B cell (primary cell): ENCODE measurements at regions not wholly inside any gene's neighbourhood (a gene's known extent, or its start where the extent isn't known, plus 50 kb on each side); places are given as distances from the start of the nearest gene placed in this dataset.

ENCODE experiments used
- ATAC-seq: fragments of 200-7000 bp; cut with Tn5 transposase; one replicate; pipeline ENCODE4 v1.10.0; 2021; ENCODE audit warnings: low read depth, mild to moderate bottlenecking, moderate number of reproducible peaks, moderate library complexity
- CTCF ChIA-PET: fragments of 350-600 bp; sonication (Branson Sonifier 250); formaldehyde crosslinking; loops from one replicate; lab custom pipeline; 2021; ENCODE audit warnings: antibody characterized with exemption, inconsistent platforms; lab: Charles Lee
- POLR2A ChIA-PET: fragments of 350-600 bp; sonication (Branson Sonifier 250); formaldehyde crosslinking; loops from one replicate; lab custom pipeline; 2021; ENCODE audit warnings: antibody characterized with exemption; lab: Charles Lee
- DNase-seq: peaks from one replicate; pipeline ENCODE4 v3.0.0; 2013
- H2AFZ ChIP-seq: 2 replicates; pipeline ENCODE4 v1.6.1; 2012; ENCODE audit warnings: mild to moderate bottlenecking, low read depth, low read length; ENCODE audit not compliant: insufficient read depth, poor library complexity, severe bottlenecking
- H3K27ac ChIP-seq, 2 donors: 1 replicate in 1 of 2; 2 replicates in 1 of 2; pipeline ENCODE4 v1.5.1; 2012 to 2013; ENCODE audit warnings: low read length in 2 of 2, mild to moderate bottlenecking in 2 of 2, moderate library complexity in 1 of 2
- H3K27me3 ChIP-seq, 4 experiments: fragments of 200-600 bp in 1 of 4; sonication (generic) in 1 of 4; replicated peaks in 1 of 4; 1 replicate in 2 of 4; 2 replicates in 2 of 4; pipeline versions ENCODE4 v1.6.1 to v1.7.0; 2013 to 2016; ENCODE audit warnings: low read length in 3 of 4, mild to moderate bottlenecking in 2 of 4, mixed read lengths in 1 of 4, moderate library complexity in 1 of 4; ENCODE audit not compliant: insufficient read depth in 4 of 4, control insufficient read depth in 3 of 4; ENCODE audit errors: control extremely low read depth in 1 of 4
- H3K36me3 ChIP-seq, 2 experiments: replicated peaks in 1 of 2; 1 replicate in 1 of 2; 2 replicates in 1 of 2; pipeline versions ENCODE4 v1.6.1 to v1.7.1; 2013; ENCODE audit warnings: low read length in 1 of 2; ENCODE audit not compliant: insufficient read depth in 2 of 2, control insufficient read depth in 1 of 2; ENCODE audit errors: control extremely low read depth in 1 of 2, extremely low read depth in 1 of 2
- H3K4me1 ChIP-seq, 2 donors: fragments of 200-600 bp in 1 of 2; sonication (generic) in 1 of 2; 1 replicate in 1 of 2; 2 replicates in 1 of 2; pipeline versions ENCODE4 v1.5.1 to v1.6.1; 2013 to 2017; ENCODE audit warnings: low read length in 2 of 2; ENCODE audit not compliant: control insufficient read depth in 2 of 2, insufficient read depth in 2 of 2
- H3K4me2 ChIP-seq: replicated peaks from 2 replicates; pipeline ENCODE3; 2012; ENCODE audit warnings: mild to moderate bottlenecking, low read depth, low read length; ENCODE audit not compliant: poor library complexity, severe bottlenecking
- H3K4me3 ChIP-seq, 5 experiments: fragments of 200-600 bp in 1 of 5; sonication (generic) in 1 of 5; 1 replicate in 3 of 5; 2 replicates in 2 of 5; pipeline versions ENCODE4 v1.5.1 to v1.7.0; 2011 to 2016; ENCODE audit warnings: low read length in 4 of 5, mild to moderate bottlenecking in 4 of 5, low read depth in 2 of 5, control low read depth in 1 of 5, moderate library complexity in 1 of 5; ENCODE audit not compliant: insufficient read depth in 1 of 5; ENCODE audit errors: control extremely low read depth in 1 of 5, extremely low read depth in 1 of 5
- H3K79me2 ChIP-seq: fragments of 200-600 bp; sonication (generic); one replicate; pipeline ENCODE4 v1.6.0; 2016; ENCODE audit warnings: low read length; ENCODE audit not compliant: control insufficient read depth, insufficient read depth
- H3K9ac ChIP-seq: fragments of 200-600 bp; sonication (generic); 2 replicates; pipeline ENCODE4 v1.6.1; 2017; ENCODE audit warnings: mild to moderate bottlenecking, low read length, moderate library complexity
- H3K9me3 ChIP-seq, 3 donors: one replicate each; pipeline versions ENCODE4 v1.6.1 to v1.7.1; 2013; ENCODE audit warnings: low read length in 2 of 3; ENCODE audit not compliant: control insufficient read depth in 2 of 3, insufficient read depth in 1 of 3; ENCODE audit errors: control extremely low read depth in 1 of 3
- H4K20me1 ChIP-seq: 2 replicates; pipeline ENCODE4 v1.6.0; 2012; ENCODE audit warnings: mild to moderate bottlenecking, low read length; ENCODE audit not compliant: insufficient read depth, control insufficient read depth, poor library complexity, severe bottlenecking
- H3K27ac Mint-ChIP-seq: one replicate; pipeline ENCODE4 v1.8.0; 2021; ENCODE audit warnings: mixed read lengths
- H3K27me3 Mint-ChIP-seq: one replicate; pipeline ENCODE4 v1.8.0; 2021; ENCODE audit warnings: mixed read lengths
- H3K4me1 Mint-ChIP-seq: one replicate; pipeline ENCODE4 v1.8.0; 2021; ENCODE audit warnings: mixed read lengths
- H3K4me3 Mint-ChIP-seq: one replicate; pipeline ENCODE4 v1.8.0; 2021; ENCODE audit warnings: mixed read lengths
- H3K9me3 Mint-ChIP-seq: one replicate; pipeline ENCODE4 v1.8.0; 2022; ENCODE audit warnings: mixed read lengths; ENCODE audit not compliant: insufficient read depth
- EZH2 ChIP-seq: IDR thresholded peaks from 2 replicates; pipeline ENCODE4 v1.6.1; 2012; ENCODE audit warnings: borderline replicate concordance, low read depth, mild to moderate bottlenecking, moderate library complexity, low read length; ENCODE audit not compliant: insufficient read depth, poor library complexity, severe bottlenecking
- WGBS: methylation state at CpG from one replicate; pipeline ENCODE4 v1.1.5; 2013; ENCODE audit warnings: missing lambda C conversion rate; ENCODE audit not compliant: insufficient coverage; 5-methylcytosine and 5-hydroxymethylcytosine counted together
- intact Hi-C: fragments of 100-400 bp; cut with micrococcal nuclease; formaldehyde crosslinking; loops from one replicate; pipeline ENCODE4 v1.10.0; 2022
- TF ChIP-seq, protein P1 (sequence below): fragments of 200-600 bp; IDR thresholded peaks from one replicate; pipeline ENCODE4 v1.8.0; 2022; ENCODE audit warnings: antibody characterized with exemption, mild to moderate bottlenecking

DNA sequence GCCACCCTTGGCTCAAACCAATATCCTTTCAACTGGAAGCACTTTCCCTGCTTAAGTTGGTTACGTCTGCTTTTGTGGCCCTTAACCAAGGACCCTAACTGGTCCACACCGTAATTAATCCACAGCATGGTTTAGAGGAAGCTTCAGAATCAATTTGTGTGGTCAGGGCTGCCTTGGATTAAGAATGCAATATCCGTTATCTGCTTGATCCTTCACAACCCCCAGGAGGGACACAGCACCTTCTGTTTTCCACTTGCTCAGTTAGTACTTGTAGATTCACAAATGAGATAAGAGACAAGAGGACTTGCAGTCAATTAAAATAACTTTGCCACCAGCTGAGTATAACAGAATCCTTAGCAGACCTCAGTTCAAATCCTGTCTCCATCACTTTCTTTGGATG lies 56.9 kb upstream of the LRP8 start:
- no peak overlapping the region for H3K4me3 Mint-ChIP-seq
- H3K27me3 Mint-ChIP-seq = peaks cover 26% of the 10 kb centered on the region
- Histone ChIP-seq H3K79me2 (no peaks in the 10 kb centered on the region), H3K4me1 (peaks cover under 1 to 2% of the 10 kb centered on the region in 2 donors), H3K27me3 (peaks cover 0 to 8% (median 2%) of the 10 kb centered on the region in 4 experiments), H3K36me3 (no peaks in the 10 kb centered on the region), H3K4me3 (no peak overlapping the region), H3K9ac (no peak overlapping the region), H2AFZ (no peak overlapping the region), H3K4me2 (no peak overlapping the region), H3K9me3 (peaks cover 0 to 5% (median 2%) of the 10 kb centered on the region in 3 donors), H3K27ac (no peak overlapping the region), H4K20me1 (no peaks in the 10 kb centered on the region)
- ATAC-seq (no peak), DNase-seq (no peak)
- H3K9me3 Mint-ChIP-seq = peaks cover 3% of the 10 kb centered on the region
- H3K27ac Mint-ChIP-seq = no peak overlapping the region
- CTCF ChIA-PET = interaction anchor here (2.4 kb wide), 1 partner anchor 109 kb away, joined by 6 read pairs; no protein-coding TSS in a partner anchor
- POLR2A ChIA-PET = no interaction called here
- H3K4me1 Mint-ChIP-seq = peaks cover 5% of the 10 kb centered on the region
- intact Hi-C loops = no loop called here
- 67% methylated on average over 1 of the region's 3 CpGs for WGBS
- TF ChIP-seq, protein P1, sequence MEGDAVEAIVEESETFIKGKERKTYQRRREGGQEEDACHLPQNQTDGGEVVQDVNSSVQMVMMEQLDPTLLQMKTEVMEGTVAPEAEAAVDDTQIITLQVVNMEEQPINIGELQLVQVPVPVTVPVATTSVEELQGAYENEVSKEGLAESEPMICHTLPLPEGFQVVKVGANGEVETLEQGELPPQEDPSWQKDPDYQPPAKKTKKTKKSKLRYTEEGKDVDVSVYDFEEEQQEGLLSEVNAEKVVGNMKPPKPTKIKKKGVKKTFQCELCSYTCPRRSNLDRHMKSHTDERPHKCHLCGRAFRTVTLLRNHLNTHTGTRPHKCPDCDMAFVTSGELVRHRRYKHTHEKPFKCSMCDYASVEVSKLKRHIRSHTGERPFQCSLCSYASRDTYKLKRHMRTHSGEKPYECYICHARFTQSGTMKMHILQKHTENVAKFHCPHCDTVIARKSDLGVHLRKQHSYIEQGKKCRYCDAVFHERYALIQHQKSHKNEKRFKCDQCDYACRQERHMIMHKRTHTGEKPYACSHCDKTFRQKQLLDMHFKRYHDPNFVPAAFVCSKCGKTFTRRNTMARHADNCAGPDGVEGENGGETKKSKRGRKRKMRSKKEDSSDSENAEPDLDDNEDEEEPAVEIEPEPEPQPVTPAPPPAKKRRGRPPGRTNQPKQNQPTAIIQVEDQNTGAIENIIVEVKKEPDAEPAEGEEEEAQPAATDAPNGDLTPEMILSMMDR = no peak
- TF ChIP-seq EZH2 = no peak

DNA sequence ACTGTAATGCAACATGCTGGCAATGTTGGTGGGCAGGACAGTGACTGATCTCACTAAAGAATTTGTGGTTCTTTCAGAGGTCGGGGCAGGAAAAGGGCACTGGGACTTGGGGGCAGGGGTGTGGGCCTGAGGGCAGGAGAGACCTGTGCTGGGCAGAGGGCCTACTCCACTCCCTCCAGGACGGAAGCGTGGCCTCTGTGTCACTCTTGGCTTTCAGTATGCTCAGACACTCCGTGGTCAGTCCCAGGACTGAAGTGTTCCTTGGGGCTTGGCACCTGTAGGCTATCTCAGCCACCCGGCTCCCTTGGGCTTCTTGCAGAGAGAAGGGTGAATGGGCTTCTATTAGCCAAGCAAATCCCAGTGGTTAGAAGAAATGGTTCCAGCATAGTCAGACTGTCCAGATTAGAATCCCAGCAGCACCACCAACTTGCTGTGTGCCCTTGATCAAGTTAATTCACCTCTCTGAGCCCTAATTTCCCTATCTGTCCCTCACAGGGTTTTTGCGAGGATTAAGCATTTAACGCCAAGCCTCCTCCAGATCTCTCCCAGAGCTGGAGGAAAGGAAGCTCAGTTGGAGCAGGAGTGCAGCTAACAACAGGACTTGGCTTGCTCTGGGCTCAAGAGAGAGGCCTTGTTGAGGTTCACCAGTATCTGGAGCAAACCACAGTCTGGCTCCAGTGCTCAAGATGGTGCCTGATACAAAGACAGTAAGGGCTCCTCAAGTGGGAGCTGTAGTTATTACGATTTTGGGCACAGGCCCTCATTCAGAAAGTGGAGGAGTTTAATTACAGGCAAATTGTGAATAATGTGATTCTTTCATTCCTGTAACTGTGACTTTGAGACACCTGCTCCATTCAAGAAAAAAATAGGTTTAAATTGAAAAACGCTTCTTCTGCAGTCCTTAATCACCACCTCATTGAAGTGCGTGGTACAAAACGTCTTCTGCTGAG lies 57.7 kb upstream of the LRP8 start:
- H3K36me3 ChIP-seq = no peaks in the 10 kb centered on the region
- peaks cover 3% of the 10 kb centered on the region for H3K9me3 Mint-ChIP-seq
- no peak overlapping the region for H3K4me3 ChIP-seq
- ChIA-PET CTCF (interaction anchor here (2.4 to 12.9 kb wide), 2 partner anchors 105 to 110 kb away, joined by 6 to 350 read pairs; no protein-coding TSS in a partner anchor), POLR2A (no interaction called here)
- no peak overlapping the region for H3K27ac Mint-ChIP-seq
- intact Hi-C loops = no loop called here
- H4K20me1 ChIP-seq = no peaks in the 10 kb centered on the region
- H3K27ac ChIP-seq = no peak overlapping the region
- peaks cover 12% of the 10 kb centered on the region for H3K4me1 Mint-ChIP-seq
- H3K27me3 ChIP-seq = peaks cover 0 to 8% (median 2%) of the 10 kb centered on the region in 4 experiments
- H3K9me3 ChIP-seq = peaks cover 0 to 5% (median 2%) of the 10 kb centered on the region in 3 donors
- peaks cover 21% of the 10 kb centered on the region for H3K27me3 Mint-ChIP-seq
- peaks cover 8 to 10% of the 10 kb centered on the region in 2 donors for H3K4me1 ChIP-seq
- no peaks in the 10 kb centered on the region for H3K79me2 ChIP-seq
- H3K9ac ChIP-seq = no peak overlapping the region
- DNase-seq (no peak), ATAC-seq (no peak)
- 67% methylated on average over 3 of the region's 11 CpGs for WGBS
- no peak for TF ChIP-seq EZH2
- TF ChIP-seq, protein P1 = no peak
- no peak overlapping the region for H3K4me2 ChIP-seq
- no peak overlapping the region for H3K4me3 Mint-ChIP-seq
- no peak overlapping the region for H2AFZ ChIP-seq
